ENCODE measurements at regions not wholly inside any gene's neighbourhood (a gene's known extent, or its start where the extent isn't known, plus 50 kb on each side); places are given as distances from the start of the nearest gene placed in this dataset.

DNA sequence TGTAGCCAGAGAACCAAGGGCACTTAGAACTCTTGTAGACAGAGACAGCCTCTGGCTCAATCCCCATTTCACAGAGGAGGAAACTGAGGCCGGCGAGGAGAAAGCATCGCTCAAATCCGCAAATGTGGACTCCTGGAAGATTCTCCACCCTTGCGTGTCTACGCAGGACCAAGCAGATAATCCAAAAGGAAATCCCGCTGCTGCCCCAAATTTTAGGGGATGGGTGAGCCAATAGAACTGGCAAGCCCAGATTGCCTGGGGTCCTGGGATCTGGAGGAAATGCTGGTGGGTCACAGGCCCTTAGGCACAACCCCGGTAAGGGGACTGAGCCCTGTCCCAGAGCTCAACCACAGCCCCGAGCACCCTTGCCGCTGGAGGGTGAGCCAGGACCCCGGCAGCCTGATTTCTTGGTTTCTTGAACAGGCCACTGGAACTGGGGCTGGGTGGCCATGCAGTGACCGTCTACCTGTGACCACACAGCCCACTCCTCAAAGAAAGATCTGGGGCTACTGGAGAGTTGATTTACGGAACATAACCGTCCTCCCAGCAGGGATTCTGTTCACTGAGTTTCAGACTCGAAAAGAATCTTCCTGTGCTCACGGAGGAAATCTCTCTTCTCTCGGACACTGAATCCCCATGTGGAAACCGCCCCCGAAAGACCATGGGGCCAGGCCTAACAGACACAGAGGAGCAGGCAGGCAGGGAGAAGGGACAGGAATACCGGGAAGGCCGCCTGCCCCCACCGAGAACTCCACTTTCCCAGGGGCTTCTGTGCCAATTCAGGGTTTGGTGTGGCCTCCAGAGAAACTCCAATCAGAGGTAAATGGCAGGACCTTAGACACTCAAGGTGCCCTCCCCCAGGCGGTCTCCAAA, 238.4 kb downstream of the NPHP4 start:
- no peak for TF ChIP-seq POLR2A (IDR thresholded peaks at IDR 0.05)
- TF ChIP-seq, protein P1, sequence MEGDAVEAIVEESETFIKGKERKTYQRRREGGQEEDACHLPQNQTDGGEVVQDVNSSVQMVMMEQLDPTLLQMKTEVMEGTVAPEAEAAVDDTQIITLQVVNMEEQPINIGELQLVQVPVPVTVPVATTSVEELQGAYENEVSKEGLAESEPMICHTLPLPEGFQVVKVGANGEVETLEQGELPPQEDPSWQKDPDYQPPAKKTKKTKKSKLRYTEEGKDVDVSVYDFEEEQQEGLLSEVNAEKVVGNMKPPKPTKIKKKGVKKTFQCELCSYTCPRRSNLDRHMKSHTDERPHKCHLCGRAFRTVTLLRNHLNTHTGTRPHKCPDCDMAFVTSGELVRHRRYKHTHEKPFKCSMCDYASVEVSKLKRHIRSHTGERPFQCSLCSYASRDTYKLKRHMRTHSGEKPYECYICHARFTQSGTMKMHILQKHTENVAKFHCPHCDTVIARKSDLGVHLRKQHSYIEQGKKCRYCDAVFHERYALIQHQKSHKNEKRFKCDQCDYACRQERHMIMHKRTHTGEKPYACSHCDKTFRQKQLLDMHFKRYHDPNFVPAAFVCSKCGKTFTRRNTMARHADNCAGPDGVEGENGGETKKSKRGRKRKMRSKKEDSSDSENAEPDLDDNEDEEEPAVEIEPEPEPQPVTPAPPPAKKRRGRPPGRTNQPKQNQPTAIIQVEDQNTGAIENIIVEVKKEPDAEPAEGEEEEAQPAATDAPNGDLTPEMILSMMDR (IDR thresholded peaks at IDR 0.05): no peak
